Mesenchymal stem cell (in vitro differentiated cells and primary cell): ENCODE measurements at regions not wholly inside any gene's neighbourhood (a gene's known extent, or its start where the extent isn't known, plus 50 kb on each side); places are given as distances from the start of the nearest gene placed in this dataset.

Experiments used
- DNase-seq: peaks from one replicate; pipeline ENCODE4 v3.0.0-alpha.2; 2013
- H2AFZ ChIP-seq: one replicate; pipeline ENCODE4 v1.6.1; 2013; ENCODE audit warnings: low read depth, mild to moderate bottlenecking, control low read depth, inconsistent platforms, low read length, moderate library complexity
- H2AK5ac ChIP-seq: 2 replicates; pipeline ENCODE4 v1.6.1; 2013; ENCODE audit warnings: low read length, moderate library complexity, mild to moderate bottlenecking, inconsistent platforms; ENCODE audit not compliant: severe bottlenecking
- H2BK120ac ChIP-seq: one replicate; pipeline ENCODE4 v1.6.1; 2013; ENCODE audit warnings: low read depth, mild to moderate bottlenecking, inconsistent platforms, low read length, moderate library complexity
- H2BK12ac ChIP-seq, 2 experiments: one replicate each; pipeline ENCODE4 v1.6.1; 2013; ENCODE audit warnings: inconsistent platforms in 2 of 2, low read length in 2 of 2, mild to moderate bottlenecking in 2 of 2, moderate library complexity in 2 of 2, control low read depth in 1 of 2
- H2BK15ac ChIP-seq: one replicate; pipeline ENCODE4 v1.6.1; 2013; ENCODE audit warnings: mild to moderate bottlenecking, low read depth, inconsistent platforms; ENCODE audit not compliant: poor library complexity, severe bottlenecking
- H2BK5ac ChIP-seq: 2 replicates; pipeline ENCODE4 v1.6.1; 2013; ENCODE audit warnings: low read depth, mild to moderate bottlenecking, low read length, control low read depth, inconsistent platforms; ENCODE audit not compliant: poor library complexity, severe bottlenecking
- H3K14ac ChIP-seq, 2 experiments: one replicate each; pipeline ENCODE4 v1.6.1; 2013; ENCODE audit warnings: inconsistent platforms in 2 of 2, low read length in 2 of 2, control low read depth in 1 of 2, mild to moderate bottlenecking in 1 of 2, moderate library complexity in 1 of 2
- H3K18ac ChIP-seq, 2 experiments: one replicate each; pipeline ENCODE4 v1.6.1; 2013; ENCODE audit warnings: inconsistent platforms in 2 of 2, low read length in 2 of 2, control low read depth in 1 of 2, low read depth in 1 of 2, mild to moderate bottlenecking in 1 of 2
- H3K23ac ChIP-seq, 2 experiments: one replicate each; pipeline ENCODE4 v1.6.1; 2013; ENCODE audit warnings: inconsistent platforms in 2 of 2, low read length in 2 of 2, mild to moderate bottlenecking in 2 of 2, moderate library complexity in 2 of 2, control low read depth in 1 of 2
- H3K27ac ChIP-seq: 2 replicates; pipeline ENCODE4 v1.5.1; 2013; ENCODE audit warnings: mild to moderate bottlenecking, moderate library complexity, low read length, control low read depth, inconsistent platforms; ENCODE audit not compliant: poor library complexity, severe bottlenecking
- H3K27me3 ChIP-seq, 2 experiments: 2 replicates each; pipeline versions ENCODE4 v1.6.1 to v1.7.0; 2013; ENCODE audit warnings: low read length in 2 of 2, mild to moderate bottlenecking in 2 of 2, moderate library complexity in 2 of 2, control low read depth in 1 of 2, inconsistent platforms in 1 of 2; ENCODE audit not compliant: control insufficient read depth in 1 of 2, insufficient read depth in 1 of 2
- H3K36me3 ChIP-seq, 2 experiments: 2 replicates each; pipeline versions ENCODE4 v1.6.1 to v1.7.0; 2013; ENCODE audit warnings: low read length in 2 of 2, control low read depth in 1 of 2, inconsistent platforms in 1 of 2, low read depth in 1 of 2, mild to moderate bottlenecking in 1 of 2; ENCODE audit not compliant: insufficient read depth in 2 of 2, control insufficient read depth in 1 of 2
- H3K4ac ChIP-seq, 2 experiments: one replicate each; pipeline ENCODE4 v1.6.1; 2013; ENCODE audit warnings: inconsistent platforms in 2 of 2, low read length in 2 of 2, mild to moderate bottlenecking in 2 of 2, moderate library complexity in 2 of 2, control low read depth in 1 of 2, low read depth in 1 of 2
- H3K4me1 ChIP-seq: 2 replicates; pipeline ENCODE4 v1.6.1; 2013; ENCODE audit warnings: low read depth, low read length, control low read depth; ENCODE audit not compliant: control insufficient read depth, insufficient read depth
- H3K4me2 ChIP-seq: 2 replicates; pipeline ENCODE4 v1.6.1; 2013; ENCODE audit warnings: low read length, mild to moderate bottlenecking, inconsistent platforms; ENCODE audit not compliant: poor library complexity, severe bottlenecking
- H3K4me3 ChIP-seq, 2 experiments: 2 replicates each; pipeline versions ENCODE4 v1.5.1 to v1.7.0; 2013; ENCODE audit warnings: low read length in 2 of 2, mild to moderate bottlenecking in 2 of 2, control low read depth in 1 of 2, low read depth in 1 of 2; ENCODE audit not compliant: insufficient read depth in 1 of 2
- H3K79me1 ChIP-seq: replicated peaks from 2 replicates; pipeline ENCODE4 v1.6.1; 2013; ENCODE audit warnings: mild to moderate bottlenecking, control low read depth, low read length, inconsistent platforms; ENCODE audit not compliant: poor library complexity, severe bottlenecking
- H3K9ac ChIP-seq: 2 replicates; pipeline ENCODE4 v1.7.0; 2013; ENCODE audit warnings: mild to moderate bottlenecking, low read length, moderate library complexity
- H3K9me3 ChIP-seq: 2 replicates; pipeline ENCODE4 v1.7.0; 2013; ENCODE audit warnings: mild to moderate bottlenecking, low read length; ENCODE audit not compliant: control insufficient read depth
- H4K8ac ChIP-seq: one replicate; pipeline ENCODE4 v1.6.1; 2013; ENCODE audit warnings: inconsistent platforms, mild to moderate bottlenecking, low read length, moderate library complexity
- H4K91ac ChIP-seq: one replicate; pipeline ENCODE4 v1.6.1; 2013; ENCODE audit warnings: mild to moderate bottlenecking, low read length, inconsistent platforms
- WGBS: methylation state at CpG from one replicate; pipeline ENCODE4 v1.1.7; 2013; ENCODE audit warnings: mixed read lengths; 5-methylcytosine and 5-hydroxymethylcytosine counted together

DNA sequence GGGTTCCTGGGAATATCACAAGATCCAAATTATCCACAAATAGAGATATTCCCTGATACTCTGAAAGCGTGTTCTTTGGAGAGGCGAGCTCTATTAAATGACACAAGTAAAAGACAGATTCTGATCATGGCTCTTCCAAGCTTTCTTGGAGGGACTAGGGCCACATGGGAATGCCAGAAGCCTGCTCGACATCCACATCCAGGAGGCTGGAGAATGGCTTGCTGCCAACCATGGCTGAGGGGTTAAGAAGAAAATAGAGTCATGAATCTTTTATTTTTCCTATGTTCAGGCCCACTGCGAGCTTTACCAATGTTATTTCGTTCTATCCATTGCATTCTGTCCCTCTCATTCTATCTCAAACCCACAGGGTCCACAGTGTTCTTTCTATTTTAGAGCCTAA, 1018.0 kb upstream of the CELF2 start:
- Histone ChIP-seq H3K4me3 (no peak overlapping the region), H3K23ac (no peak overlapping the region), H2AK5ac (no peak overlapping the region), H4K8ac (no peak overlapping the region), H2BK120ac (no peak overlapping the region), H2AFZ (no peak overlapping the region), H2BK12ac (no peak overlapping the region), H3K4me1 (no peaks in the 10 kb centered on the region), H3K14ac (no peak overlapping the region), H3K27ac (no peak overlapping the region), H3K36me3 (no peaks in the 10 kb centered on the region), H2BK15ac (no peak overlapping the region), H3K9ac (no peak overlapping the region), H3K4ac (no peak overlapping the region), H3K79me1 (no peaks in the 10 kb centered on the region), H4K91ac (no peak overlapping the region), H3K4me2 (no peak overlapping the region), H3K9me3 (no peaks in the 10 kb centered on the region), H3K27me3 (no peaks in the 10 kb centered on the region), H3K18ac (no peak overlapping the region), H2BK5ac (no peak overlapping the region)
- WGBS, result 80% methylated on average over 5 of the region's 5 CpGs
- DNase-seq, result no peak

DNA sequence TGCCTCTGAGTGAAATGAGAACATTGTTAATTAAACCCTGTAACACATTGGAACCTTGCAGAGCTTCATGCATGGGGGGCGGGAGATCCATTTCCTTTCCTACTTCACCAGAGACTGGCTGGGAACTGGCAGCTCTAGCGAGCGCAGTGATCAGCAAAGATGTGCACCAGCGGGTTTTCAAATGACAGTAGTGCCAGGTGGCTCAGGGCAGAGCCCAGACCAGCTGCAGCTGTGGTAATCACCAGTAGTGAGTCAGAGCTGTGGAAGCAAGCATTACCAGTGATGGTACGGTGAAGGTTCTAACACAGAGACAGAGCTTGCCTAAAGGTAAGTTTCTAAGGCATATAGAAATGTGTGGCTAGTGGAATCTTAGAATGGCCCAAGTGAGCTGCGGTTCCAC, 1009.7 kb upstream of the CELF2 start:
- Histone ChIP-seq H3K79me1 (no peaks in the 10 kb centered on the region), H3K4ac (no peak overlapping the region)

DNA sequence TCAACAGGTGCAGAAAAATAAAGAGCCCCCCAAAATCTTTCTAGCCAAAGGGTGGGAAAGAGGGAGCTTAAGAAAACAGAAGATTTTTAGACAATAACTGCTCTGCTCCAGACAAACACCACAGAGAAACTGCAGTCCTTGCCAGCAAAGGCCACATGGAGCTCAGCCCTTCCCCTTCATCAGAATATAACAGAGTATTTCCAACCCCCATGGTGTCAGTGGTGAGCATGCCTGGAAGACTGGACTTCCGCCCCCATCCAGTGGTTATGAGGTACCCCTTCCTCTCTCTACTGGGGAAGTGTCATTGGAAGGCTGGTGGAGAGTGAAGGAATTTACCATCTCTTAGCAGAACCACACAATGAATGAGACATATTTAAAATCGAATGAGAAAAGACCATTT, 1007.3 kb upstream of the CELF2 start:
- H4K8ac ChIP-seq, result no peak overlapping the region
- H3K23ac ChIP-seq, result no peak overlapping the region
- H3K9me3 ChIP-seq, result no peaks in the 10 kb centered on the region
- H3K18ac ChIP-seq, result no peak overlapping the region
- H2BK12ac ChIP-seq, result no peak overlapping the region
- H4K91ac ChIP-seq, result no peak overlapping the region
- H2BK120ac ChIP-seq, result no peak overlapping the region
- no peak overlapping the region for H2BK15ac ChIP-seq
- no peaks in the 10 kb centered on the region for H3K27me3 ChIP-seq
- WGBS, result 83% methylated on average over 1 of the region's 2 CpGs
- H3K9ac ChIP-seq, result no peak overlapping the region
- H3K4me2 ChIP-seq, result no peak overlapping the region
- H2AK5ac ChIP-seq, result no peak overlapping the region
- no peaks in the 10 kb centered on the region for H3K36me3 ChIP-seq
- no peak overlapping the region for H3K4me3 ChIP-seq
- no peaks in the 10 kb centered on the region for H3K79me1 ChIP-seq
- H3K4me1 ChIP-seq, result no peaks in the 10 kb centered on the region
- H2AFZ ChIP-seq, result no peak overlapping the region
- H3K27ac ChIP-seq, result no peak overlapping the region
- H2BK5ac ChIP-seq, result no peak overlapping the region
- H3K14ac ChIP-seq, result no peak overlapping the region
- H3K4ac ChIP-seq, result no peak overlapping the region
- no peak for DNase-seq

More for the DNA sequence above, 1009.7 kb upstream of the CELF2 start:
- WGBS, result 84% methylated on average over 6 of the region's 6 CpGs
- Histone ChIP-seq H2BK5ac (no peak overlapping the region), H4K8ac (no peak overlapping the region), H3K9me3 (no peaks in the 10 kb centered on the region), H3K4me3 (no peak overlapping the region), H2BK120ac (no peak overlapping the region), H2BK12ac (no peak overlapping the region), H3K4me2 (no peak overlapping the region), H2BK15ac (no peak overlapping the region), H3K14ac (no peak overlapping the region), H2AK5ac (no peak overlapping the region), H3K27me3 (no peaks in the 10 kb centered on the region), H3K36me3 (no peaks in the 10 kb centered on the region), H4K91ac (no peak overlapping the region), H3K27ac (no peak overlapping the region), H3K4me1 (no peaks in the 10 kb centered on the region), H3K9ac (no peak overlapping the region), H2AFZ (no peak overlapping the region), H3K18ac (no peak overlapping the region), H3K23ac (no peak overlapping the region)
- no peak for DNase-seq

DNA sequence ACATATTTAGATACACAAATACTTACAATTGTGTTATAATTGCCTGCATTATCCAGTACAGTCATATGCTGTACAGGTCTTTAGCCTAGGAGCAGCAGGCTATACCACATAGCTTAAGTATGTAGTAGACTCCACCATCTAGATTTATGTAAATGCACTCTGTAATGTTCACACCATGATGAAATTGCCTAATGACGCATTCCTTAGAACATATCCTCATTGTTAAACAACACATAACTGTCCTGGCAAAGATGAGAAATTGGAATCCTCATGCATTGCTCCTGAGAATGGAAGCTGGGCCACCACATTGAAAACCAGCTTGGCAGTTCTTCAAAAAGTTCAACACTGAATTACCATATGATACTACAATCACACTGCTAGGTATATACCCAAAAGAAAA, 1002.8 kb upstream of the CELF2 start:
- H2BK12ac ChIP-seq, result no peak overlapping the region
- no peak overlapping the region for H4K8ac ChIP-seq
- H4K91ac ChIP-seq, result no peak overlapping the region
- H3K18ac ChIP-seq, result no peak overlapping the region
- H2AFZ ChIP-seq, result no peak overlapping the region
- H3K27ac ChIP-seq, result no peak overlapping the region
- H3K4me1 ChIP-seq, result no peaks in the 10 kb centered on the region
- WGBS, result 84% methylated on average over 1 of the region's 1 CpG
- H3K23ac ChIP-seq, result no peak overlapping the region
- no peaks in the 10 kb centered on the region for H3K79me1 ChIP-seq
- DNase-seq, result no peak
- H3K9ac ChIP-seq, result no peak overlapping the region
- H2AK5ac ChIP-seq, result no peak overlapping the region
- no peak overlapping the region for H2BK120ac ChIP-seq
- H3K36me3 ChIP-seq, result no peaks in the 10 kb centered on the region
- H3K14ac ChIP-seq, result no peak overlapping the region
- H3K4me2 ChIP-seq, result no peak overlapping the region
- H3K4ac ChIP-seq, result no peak overlapping the region
- H3K4me3 ChIP-seq, result no peak overlapping the region
- no peak overlapping the region for H2BK15ac ChIP-seq
- H3K9me3 ChIP-seq, result peaks cover 7% of the 10 kb centered on the region
- H2BK5ac ChIP-seq, result no peak overlapping the region
- H3K27me3 ChIP-seq, result no peaks in the 10 kb centered on the region
